ENCODE measurements at regions not wholly inside any gene's neighbourhood (a gene's known extent, or its start where the extent isn't known, plus 50 kb on each side); places are given as distances from the start of the nearest gene placed in this dataset.

- Histone ChIP-seq H3K9me3 (ENCODE audit: control extremely low read depth in 1 of 5, control insufficient read depth in 4 of 5, insufficient read depth in 2 of 5, low read depth in 1 of 5, low read length in 4 of 5) (peaks cover 0 to 6% (median 3%) of the 10 kb centered on the region in 5 experiments), H3K27ac (ENCODE audit: insufficient read depth in 1 of 2, low read depth in 1 of 2, low read length in 2 of 2, poor library complexity in 1 of 2, severe bottlenecking in 2 of 2) (no peak overlapping the region), H3K27me3 (replicated peaks in 2 of 5; ENCODE audit: control insufficient read depth in 4 of 5, insufficient read depth in 5 of 5, low read length in 4 of 5) (no peaks in the 10 kb centered on the region), H3K4me1 (ENCODE audit: control extremely low read depth in 1 of 4, control insufficient read depth in 4 of 4, insufficient read depth in 4 of 4, low read length in 3 of 4) (no peaks in the 10 kb centered on the region), H3K4me3 (ENCODE audit: control insufficient read depth in 1 of 7, extremely low read depth in 1 of 7, insufficient read depth in 4 of 7, low read depth in 2 of 7, low read length in 6 of 7) (no peak overlapping the region), H3K36me3 (ENCODE audit: control insufficient read depth in 4 of 4, insufficient read depth in 4 of 4, low read length in 3 of 4) (no peaks in the 10 kb centered on the region)
- DNase-seq: no peak
- ChIA-PET CTCF (interaction anchor here (1.1 kb wide), 1 partner anchor 9 kb away, joined by 4 read pairs; no protein-coding TSS in a partner anchor), POLR2A (no interaction called here)
- WGBS (ENCODE audit: insufficient coverage): 97% methylated on average over 4 of the region's 5 CpGs
These were observed 437.6 kb downstream of the KIF16B start for GRCh38 chr20:16135630-16136029.

GRCh38 chr20:16132036-16132798 is 441.0 kb downstream of the KIF16B start:
- no peak for DNase-seq
- H3K36me3 ChIP-seq (ENCODE audit: control insufficient read depth in 4 of 4, insufficient read depth in 4 of 4, low read length in 3 of 4): no peaks in the 10 kb centered on the region
- H3K4me1 ChIP-seq (ENCODE audit: control extremely low read depth in 1 of 4, control insufficient read depth in 4 of 4, insufficient read depth in 4 of 4, low read length in 3 of 4): no peaks in the 10 kb centered on the region
- ChIA-PET POLR2A (no interaction called here), CTCF (interaction anchor here (1.2 kb wide), 1 partner anchor 17 kb away, joined by 3 read pairs; no protein-coding TSS in a partner anchor)
- no peak overlapping the region for H3K4me3 ChIP-seq (ENCODE audit: control insufficient read depth in 1 of 7, extremely low read depth in 1 of 7, insufficient read depth in 4 of 7, low read depth in 2 of 7, low read length in 6 of 7)
- 100% methylated on average over 2 of the region's 3 CpGs for WGBS (ENCODE audit: insufficient coverage)
- H3K27ac ChIP-seq (ENCODE audit: insufficient read depth in 1 of 2, low read depth in 1 of 2, low read length in 2 of 2, poor library complexity in 1 of 2, severe bottlenecking in 2 of 2): no peak overlapping the region
- peaks cover 0 to 5% (median 2%) of the 10 kb centered on the region in 5 experiments for H3K9me3 ChIP-seq (ENCODE audit: control extremely low read depth in 1 of 5, control insufficient read depth in 4 of 5, insufficient read depth in 2 of 5, low read depth in 1 of 5, low read length in 4 of 5)
- no peaks in the 10 kb centered on the region for H3K27me3 ChIP-seq (replicated peaks in 2 of 5; ENCODE audit: control insufficient read depth in 4 of 5, insufficient read depth in 5 of 5, low read length in 4 of 5)

GRCh38 chr20:16129411-16129810 is 443.8 kb downstream of the KIF16B start:
- ChIA-PET CTCF (no interaction called here), POLR2A (no interaction called here)
- Histone ChIP-seq H3K27ac (ENCODE audit: insufficient read depth in 1 of 2, low read depth in 1 of 2, low read length in 2 of 2, poor library complexity in 1 of 2, severe bottlenecking in 2 of 2) (no peak overlapping the region), H3K9me3 (ENCODE audit: control extremely low read depth in 1 of 5, control insufficient read depth in 4 of 5, insufficient read depth in 2 of 5, low read depth in 1 of 5, low read length in 4 of 5) (peaks cover 0 to 3% (median 0%) of the 10 kb centered on the region in 5 experiments), H3K36me3 (ENCODE audit: control insufficient read depth in 4 of 4, insufficient read depth in 4 of 4, low read length in 3 of 4) (no peaks in the 10 kb centered on the region), H3K4me3 (ENCODE audit: control insufficient read depth in 1 of 7, extremely low read depth in 1 of 7, insufficient read depth in 4 of 7, low read depth in 2 of 7, low read length in 6 of 7) (no peak overlapping the region), H3K27me3 (replicated peaks in 2 of 5; ENCODE audit: control insufficient read depth in 4 of 5, insufficient read depth in 5 of 5, low read length in 4 of 5) (no peaks in the 10 kb centered on the region), H3K4me1 (ENCODE audit: control extremely low read depth in 1 of 4, control insufficient read depth in 4 of 4, insufficient read depth in 4 of 4, low read length in 3 of 4) (no peaks in the 10 kb centered on the region)
- DNase-seq: no peak
- 95% methylated on average over 7 of the region's 7 CpGs for WGBS (ENCODE audit: insufficient coverage)

- no peaks in the 10 kb centered on the region for H3K27me3 ChIP-seq (replicated peaks in 2 of 5; ENCODE audit: control insufficient read depth in 4 of 5, insufficient read depth in 5 of 5, low read length in 4 of 5)
- no peaks in the 10 kb centered on the region for H3K36me3 ChIP-seq (ENCODE audit: control insufficient read depth in 4 of 4, insufficient read depth in 4 of 4, low read length in 3 of 4)
- H3K4me3 ChIP-seq (ENCODE audit: control insufficient read depth in 1 of 7, extremely low read depth in 1 of 7, insufficient read depth in 4 of 7, low read depth in 2 of 7, low read length in 6 of 7): no peak overlapping the region
- 95% methylated on average over 2 of the region's 2 CpGs for WGBS (ENCODE audit: insufficient coverage)
- H3K4me1 ChIP-seq (ENCODE audit: control extremely low read depth in 1 of 4, control insufficient read depth in 4 of 4, insufficient read depth in 4 of 4, low read length in 3 of 4): no peaks in the 10 kb centered on the region
- H3K9me3 ChIP-seq (ENCODE audit: control extremely low read depth in 1 of 5, control insufficient read depth in 4 of 5, insufficient read depth in 2 of 5, low read depth in 1 of 5, low read length in 4 of 5): peaks cover 0 to 3% (median 0%) of the 10 kb centered on the region in 5 experiments
- CTCF ChIA-PET: no interaction called here
- DNase-seq: no peak
- H3K27ac ChIP-seq (ENCODE audit: insufficient read depth in 1 of 2, low read depth in 1 of 2, low read length in 2 of 2, poor library complexity in 1 of 2, severe bottlenecking in 2 of 2): no peak overlapping the region
- POLR2A ChIA-PET: no interaction called here
These were observed 444.6 kb downstream of the KIF16B start for GRCh38 chr20:16128538-16129106.

GRCh38 chr20:16125816-16126215 is 447.4 kb downstream of the KIF16B start:
- WGBS (ENCODE audit: insufficient coverage): 93% methylated on average over 3 of the region's 4 CpGs
- Histone ChIP-seq H3K4me1 (ENCODE audit: control extremely low read depth in 1 of 4, control insufficient read depth in 4 of 4, insufficient read depth in 4 of 4, low read length in 3 of 4) (no peaks in the 10 kb centered on the region), H3K36me3 (ENCODE audit: control insufficient read depth in 4 of 4, insufficient read depth in 4 of 4, low read length in 3 of 4) (no peaks in the 10 kb centered on the region), H3K27ac (ENCODE audit: insufficient read depth in 1 of 2, low read depth in 1 of 2, low read length in 2 of 2, poor library complexity in 1 of 2, severe bottlenecking in 2 of 2) (no peak overlapping the region), H3K27me3 (replicated peaks in 2 of 5; ENCODE audit: control insufficient read depth in 4 of 5, insufficient read depth in 5 of 5, low read length in 4 of 5) (no peaks in the 10 kb centered on the region), H3K4me3 (ENCODE audit: control insufficient read depth in 1 of 7, extremely low read depth in 1 of 7, insufficient read depth in 4 of 7, low read depth in 2 of 7, low read length in 6 of 7) (no peak overlapping the region), H3K9me3 (ENCODE audit: control extremely low read depth in 1 of 5, control insufficient read depth in 4 of 5, insufficient read depth in 2 of 5, low read depth in 1 of 5, low read length in 4 of 5) (peaks cover 0 to 3% (median 0%) of the 10 kb centered on the region in 5 experiments)
- no peak for DNase-seq
- POLR2A ChIA-PET: no interaction called here
- CTCF ChIA-PET: interaction anchor here (1.4 kb wide), 1 partner anchor 22 kb away, joined by 3 read pairs; no protein-coding TSS in a partner anchor

- no peaks in the 10 kb centered on the region for H3K27me3 ChIP-seq (replicated peaks in 2 of 5; ENCODE audit: control insufficient read depth in 4 of 5, insufficient read depth in 5 of 5, low read length in 4 of 5)
- 99% methylated on average over 6 of the region's 9 CpGs for WGBS (ENCODE audit: insufficient coverage)
- ChIA-PET POLR2A (no interaction called here), CTCF (interaction anchor here (1.4 kb wide), 1 partner anchor 22 kb away, joined by 3 read pairs; no protein-coding TSS in a partner anchor)
- H3K9me3 ChIP-seq (ENCODE audit: control extremely low read depth in 1 of 5, control insufficient read depth in 4 of 5, insufficient read depth in 2 of 5, low read depth in 1 of 5, low read length in 4 of 5): peaks cover 0 to 3% (median 0%) of the 10 kb centered on the region in 5 experiments
- no peaks in the 10 kb centered on the region for H3K4me1 ChIP-seq (ENCODE audit: control extremely low read depth in 1 of 4, control insufficient read depth in 4 of 4, insufficient read depth in 4 of 4, low read length in 3 of 4)
- no peak for DNase-seq
- H3K4me3 ChIP-seq (ENCODE audit: control insufficient read depth in 1 of 7, extremely low read depth in 1 of 7, insufficient read depth in 4 of 7, low read depth in 2 of 7, low read length in 6 of 7): no peak overlapping the region
- H3K27ac ChIP-seq (ENCODE audit: insufficient read depth in 1 of 2, low read depth in 1 of 2, low read length in 2 of 2, poor library complexity in 1 of 2, severe bottlenecking in 2 of 2): no peak overlapping the region
- H3K36me3 ChIP-seq (ENCODE audit: control insufficient read depth in 4 of 4, insufficient read depth in 4 of 4, low read length in 3 of 4): no peaks in the 10 kb centered on the region
These were observed 448.1 kb downstream of the KIF16B start for GRCh38 chr20:16124911-16125776.
